Peyer's patch (tissue), 4 donors: ENCODE measurements at regions not wholly inside any gene's neighbourhood (a gene's known extent, or its start where the extent isn't known, plus 50 kb on each side); places are given as distances from the start of the nearest gene placed in this dataset.

Experiments used
- CTCF ChIP-seq, 6 experiments: fragments of 450-650 bp in 4 of 6; fragments of 200-600 bp in 2 of 6; sonication (generic) in 1 of 6; IDR thresholded peaks; one replicate each; pipeline ENCODE4 v1.5.1; 2017 to 2019; ENCODE audit warnings: antibody characterized with exemption in 6 of 6, mild to moderate bottlenecking in 3 of 6, moderate library complexity in 1 of 6
- POLR2A ChIP-seq, 2 donors: fragments of 450-650 bp; IDR thresholded peaks; one replicate each; pipeline ENCODE4 v1.5.1; 2017; ENCODE audit warnings: antibody characterized with exemption in 2 of 2, mild to moderate bottlenecking in 2 of 2, moderate library complexity in 2 of 2

GRCh38 chr5:68757006-68757405, 336.8 kb upstream of the SLC30A5 start:
- no peak for TF ChIP-seq CTCF (IDR thresholded peaks at IDR 0.05)
- TF ChIP-seq POLR2A (IDR thresholded peaks at IDR 0.05) = no peak
